ENCODE measurements at regions not wholly inside any gene's neighbourhood (a gene's known extent, or its start where the extent isn't known, plus 50 kb on each side); places are given as distances from the start of the nearest gene placed in this dataset.

DNA sequence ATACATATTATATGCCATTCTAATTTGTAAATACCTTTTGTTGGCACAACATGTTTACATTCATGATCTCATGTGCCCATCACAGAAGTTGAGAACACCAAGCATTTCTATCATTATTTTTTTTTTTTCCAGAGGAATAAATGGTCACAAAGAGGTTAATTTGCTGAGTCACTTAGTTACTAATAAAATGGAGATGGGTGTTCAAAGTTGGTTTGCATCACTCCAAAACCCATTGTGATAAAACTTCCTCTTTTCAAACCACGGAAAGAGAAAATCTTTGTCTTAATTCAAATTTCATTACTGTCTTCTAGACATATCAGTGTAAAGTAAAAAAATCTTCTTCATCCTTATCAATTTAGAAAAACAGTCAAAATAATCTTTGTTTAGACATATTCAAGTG lies 636.8 kb upstream of the CCDC179 start:
- no peak for TF ChIP-seq CTCF (conservative IDR thresholded peaks at IDR 0.05; ENCODE audit: control insufficient read depth, insufficient read depth, low read depth, low read length)
- no peak overlapping the region for H3K4me3 ChIP-seq (ENCODE audit: control insufficient read depth, low read depth, low read length)
- DNase-seq (ENCODE audit: low read depth) = no peak

- H3K4me3 ChIP-seq (ENCODE audit: control insufficient read depth, low read depth, low read length) = no peak overlapping the region
- DNase-seq (ENCODE audit: low read depth) = no peak
- no peak for TF ChIP-seq CTCF (conservative IDR thresholded peaks at IDR 0.05; ENCODE audit: control insufficient read depth, insufficient read depth, low read depth, low read length)
These were observed 642.1 kb upstream of the CCDC179 start for GRCh38 chr11:23502389-23502788.

- no peak for DNase-seq (ENCODE audit: low read depth)
- TF ChIP-seq CTCF (conservative IDR thresholded peaks at IDR 0.05; ENCODE audit: control insufficient read depth, insufficient read depth, low read depth, low read length) = no peak
- H3K4me3 ChIP-seq (ENCODE audit: control insufficient read depth, low read depth, low read length) = no peak overlapping the region
These were observed 642.6 kb upstream of the CCDC179 start for GRCh38 chr11:23502826-23503225.

- H3K4me3 ChIP-seq (ENCODE audit: control insufficient read depth, low read depth, low read length) = no peak overlapping the region
- TF ChIP-seq CTCF (conservative IDR thresholded peaks at IDR 0.05; ENCODE audit: control insufficient read depth, insufficient read depth, low read depth, low read length) = no peak
- DNase-seq (ENCODE audit: low read depth) = peak; percentile 60
These were observed 648.7 kb upstream of the CCDC179 start for GRCh38 chr11:23509023-23509422.

DNA sequence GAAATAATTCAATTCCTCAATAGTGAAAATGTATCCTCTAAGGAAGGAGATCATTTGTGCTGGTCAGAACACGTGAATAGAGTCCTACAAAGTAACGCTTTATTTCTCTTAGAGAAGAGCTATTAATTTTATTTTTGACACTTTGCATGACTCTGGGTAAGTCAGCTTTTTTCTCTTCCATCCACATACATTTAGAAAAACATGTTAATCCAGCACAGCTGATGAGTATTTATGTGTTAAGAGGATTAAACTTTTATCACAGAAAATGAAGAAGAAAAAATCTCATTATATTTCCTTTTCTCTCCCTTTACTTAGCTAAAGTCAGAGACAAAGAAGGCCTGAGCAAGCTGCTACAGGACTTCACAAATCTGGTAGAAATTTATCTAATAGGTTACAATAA lies 649.5 kb upstream of the CCDC179 start:
- TF ChIP-seq CTCF (conservative IDR thresholded peaks at IDR 0.05; ENCODE audit: control insufficient read depth, insufficient read depth, low read depth, low read length) = no peak
- H3K4me3 ChIP-seq (ENCODE audit: control insufficient read depth, low read depth, low read length) = no peak overlapping the region
- no peak for DNase-seq (ENCODE audit: low read depth)

- no peak for TF ChIP-seq CTCF (conservative IDR thresholded peaks at IDR 0.05; ENCODE audit: control insufficient read depth, insufficient read depth, low read depth, low read length)
- no peak overlapping the region for H3K4me3 ChIP-seq (ENCODE audit: control insufficient read depth, low read depth, low read length)
- DNase-seq (ENCODE audit: low read depth) = no peak
These were observed 658.9 kb upstream of the CCDC179 start for GRCh38 chr11:23519194-23519593.
